ENCODE measurements at regions not wholly inside any gene's neighbourhood (a gene's known extent, or its start where the extent isn't known, plus 50 kb on each side); places are given as distances from the start of the nearest gene placed in this dataset.

DNA sequence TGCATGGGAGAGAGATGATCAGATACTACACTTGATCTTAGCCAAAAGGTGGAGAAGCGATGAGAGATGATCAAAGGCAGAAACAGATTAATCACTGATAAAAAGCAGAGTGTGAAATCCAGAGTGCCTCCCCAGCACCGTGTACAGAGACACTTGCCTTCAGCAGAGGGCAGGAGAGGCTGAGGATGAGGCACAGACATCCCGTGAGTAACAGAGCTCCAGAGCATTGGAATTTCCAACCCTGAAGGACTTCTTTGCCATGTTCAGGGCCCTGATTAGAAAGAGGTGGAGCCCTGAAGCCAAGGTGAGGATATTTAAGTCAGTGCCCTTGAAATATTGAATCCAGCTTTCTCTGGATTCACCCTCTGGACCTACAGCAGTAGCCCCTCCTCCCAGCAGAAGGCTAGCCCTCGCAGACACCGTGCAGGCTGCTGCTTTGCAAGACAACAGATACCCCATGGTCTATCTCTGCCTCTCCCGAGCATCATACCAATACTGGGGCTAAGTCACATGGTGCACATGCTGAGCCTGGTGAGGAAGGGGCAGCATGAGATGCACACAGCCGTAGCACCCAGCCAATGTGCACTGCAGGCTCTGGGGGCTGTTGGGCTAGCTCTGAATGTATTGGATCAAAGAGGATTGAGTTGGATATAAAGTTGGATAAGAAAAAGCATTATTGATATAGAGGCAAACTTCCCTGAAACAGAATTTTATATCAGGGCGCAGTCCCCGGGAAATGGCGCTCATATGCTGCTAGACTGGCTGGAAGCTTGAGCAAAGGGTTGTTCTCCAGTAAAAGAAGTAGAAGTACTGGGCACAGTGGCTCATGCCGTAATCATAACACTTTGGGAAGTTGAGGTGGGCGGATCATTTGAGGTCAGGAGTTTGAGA, 200.3 kb upstream of the B3GAT1 start (continued):
- TF ChIP-seq, protein P1, sequence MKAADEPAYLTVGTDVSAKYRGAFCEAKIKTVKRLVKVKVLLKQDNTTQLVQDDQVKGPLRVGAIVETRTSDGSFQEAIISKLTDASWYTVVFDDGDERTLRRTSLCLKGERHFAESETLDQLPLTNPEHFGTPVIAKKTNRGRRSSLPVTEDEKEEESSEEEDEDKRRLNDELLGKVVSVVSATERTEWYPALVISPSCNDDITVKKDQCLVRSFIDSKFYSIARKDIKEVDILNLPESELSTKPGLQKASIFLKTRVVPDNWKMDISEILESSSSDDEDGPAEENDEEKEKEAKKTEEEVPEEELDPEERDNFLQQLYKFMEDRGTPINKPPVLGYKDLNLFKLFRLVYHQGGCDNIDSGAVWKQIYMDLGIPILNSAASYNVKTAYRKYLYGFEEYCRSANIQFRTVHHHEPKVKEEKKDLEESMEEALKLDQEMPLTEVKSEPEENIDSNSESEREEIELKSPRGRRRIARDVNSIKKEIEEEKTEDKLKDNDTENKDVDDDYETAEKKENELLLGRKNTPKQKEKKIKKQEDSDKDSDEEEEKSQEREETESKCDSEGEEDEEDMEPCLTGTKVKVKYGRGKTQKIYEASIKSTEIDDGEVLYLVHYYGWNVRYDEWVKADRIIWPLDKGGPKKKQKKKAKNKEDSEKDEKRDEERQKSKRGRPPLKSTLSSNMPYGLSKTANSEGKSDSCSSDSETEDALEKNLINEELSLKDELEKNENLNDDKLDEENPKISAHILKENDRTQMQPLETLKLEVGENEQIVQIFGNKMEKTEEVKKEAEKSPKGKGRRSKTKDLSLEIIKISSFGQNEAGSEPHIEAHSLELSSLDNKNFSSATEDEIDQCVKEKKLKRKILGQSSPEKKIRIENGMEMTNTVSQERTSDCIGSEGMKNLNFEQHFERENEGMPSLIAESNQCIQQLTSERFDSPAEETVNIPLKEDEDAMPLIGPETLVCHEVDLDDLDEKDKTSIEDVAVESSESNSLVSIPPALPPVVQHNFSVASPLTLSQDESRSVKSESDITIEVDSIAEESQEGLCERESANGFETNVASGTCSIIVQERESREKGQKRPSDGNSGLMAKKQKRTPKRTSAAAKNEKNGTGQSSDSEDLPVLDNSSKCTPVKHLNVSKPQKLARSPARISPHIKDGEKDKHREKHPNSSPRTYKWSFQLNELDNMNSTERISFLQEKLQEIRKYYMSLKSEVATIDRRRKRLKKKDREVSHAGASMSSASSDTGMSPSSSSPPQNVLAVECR (CRISPR knock-in tag; IDR thresholded peaks at IDR 0.05; ENCODE audit: borderline replicate concordance): no peak
- TF ChIP-seq ZNF136 (CRISPR knock-in tag; IDR thresholded peaks at IDR 0.05; ENCODE audit: low read depth): no peak
- TF ChIP-seq ZKSCAN8 (CRISPR knock-in tag; IDR thresholded peaks at IDR 0.05; ENCODE audit: borderline replicate concordance): no peak
- no peak for TF ChIP-seq ZNF607 (CRISPR knock-in tag; IDR thresholded peaks at IDR 0.05; ENCODE audit: borderline replicate concordance)

DNA sequence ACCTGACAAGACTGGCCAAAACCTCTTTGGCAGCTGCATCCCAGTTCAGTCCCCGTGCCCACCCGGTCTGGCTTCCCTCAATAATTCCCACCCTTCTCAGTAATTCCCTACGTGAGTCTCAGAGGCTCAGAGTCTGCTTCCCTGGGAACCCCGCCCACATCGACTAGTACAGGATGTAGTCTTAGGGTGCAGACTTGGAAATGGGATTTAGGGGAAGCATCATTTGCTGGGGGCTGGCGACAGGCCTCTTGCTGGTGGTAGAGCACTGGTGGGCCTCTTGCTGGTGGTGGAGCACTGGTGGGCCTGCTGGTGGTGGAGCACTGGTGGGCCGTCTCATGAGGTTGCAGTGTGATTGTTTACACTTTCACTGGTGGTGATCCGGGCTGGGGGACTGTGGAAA, 199.5 kb upstream of the B3GAT1 start:
- H3K27ac ChIP-seq (ENCODE audit: extremely low read length, insufficient read depth, low read length): no peak overlapping the region
- no peaks in the 10 kb centered on the region for H3K79me2 ChIP-seq (ENCODE audit: insufficient read depth, low read length)
- ATAC-seq (no peak), DNase-seq (ENCODE audit: low spot score) (no peak), FAIRE-seq (no peak)
- ChIA-PET POLR2A (no interaction called here), CTCF (ENCODE audit: low intra/inter-chr PET ratio, low total read pairs) (no interaction called here)
- no peaks in the 10 kb centered on the region for H3K4me1 ChIP-seq (ENCODE audit: insufficient read depth, low read length)
- 3% methylated on average over 7 of the region's 8 CpGs for WGBS (ENCODE audit: low lambda C conversion rate)
- H3K36me3 ChIP-seq (replicated peaks in 1 of 2; ENCODE audit: control insufficient read depth in 1 of 2, insufficient read depth in 2 of 2, low read length in 2 of 2): no peaks in the 10 kb centered on the region
- no peaks in the 10 kb centered on the region for H3K9me3 ChIP-seq (ENCODE audit: low read length)
- H2AFZ ChIP-seq (ENCODE audit: low read length): no peak overlapping the region
- H3K27me3 ChIP-seq (ENCODE audit: control insufficient read depth in 1 of 2, insufficient read depth in 2 of 2, low read length in 2 of 2): peaks cover 1 to 41% of the 10 kb centered on the region in 2 experiments; a peak in 4 of 5 replicates
- no peak overlapping the region for H3K9ac ChIP-seq (ENCODE audit: insufficient read depth, low read depth, low read length)
- H3K4me3 ChIP-seq (replicated peaks in 1 of 3; ENCODE audit: insufficient read depth in 1 of 3, low read depth in 2 of 3, low read length in 3 of 3): no peak overlapping the region
- H4K20me1 ChIP-seq (ENCODE audit: insufficient read depth, low read length): no peaks in the 10 kb centered on the region
- H3K4me2 ChIP-seq (ENCODE audit: low read depth, low read length): no peak overlapping the region
- no TSS peak for BruUV-seq (replicated peaks)
- in situ Hi-C loops (cut with HindIII; ENCODE audit: extremely low pct_ligation_motif_present, low pct_unique_long_range_greater_than_20kb) (no loop called here), intact Hi-C loops (cut with micrococcal nuclease; ENCODE audit: unreplicated experiment) (no loop called here)
- TF ChIP-seq, protein P2, sequence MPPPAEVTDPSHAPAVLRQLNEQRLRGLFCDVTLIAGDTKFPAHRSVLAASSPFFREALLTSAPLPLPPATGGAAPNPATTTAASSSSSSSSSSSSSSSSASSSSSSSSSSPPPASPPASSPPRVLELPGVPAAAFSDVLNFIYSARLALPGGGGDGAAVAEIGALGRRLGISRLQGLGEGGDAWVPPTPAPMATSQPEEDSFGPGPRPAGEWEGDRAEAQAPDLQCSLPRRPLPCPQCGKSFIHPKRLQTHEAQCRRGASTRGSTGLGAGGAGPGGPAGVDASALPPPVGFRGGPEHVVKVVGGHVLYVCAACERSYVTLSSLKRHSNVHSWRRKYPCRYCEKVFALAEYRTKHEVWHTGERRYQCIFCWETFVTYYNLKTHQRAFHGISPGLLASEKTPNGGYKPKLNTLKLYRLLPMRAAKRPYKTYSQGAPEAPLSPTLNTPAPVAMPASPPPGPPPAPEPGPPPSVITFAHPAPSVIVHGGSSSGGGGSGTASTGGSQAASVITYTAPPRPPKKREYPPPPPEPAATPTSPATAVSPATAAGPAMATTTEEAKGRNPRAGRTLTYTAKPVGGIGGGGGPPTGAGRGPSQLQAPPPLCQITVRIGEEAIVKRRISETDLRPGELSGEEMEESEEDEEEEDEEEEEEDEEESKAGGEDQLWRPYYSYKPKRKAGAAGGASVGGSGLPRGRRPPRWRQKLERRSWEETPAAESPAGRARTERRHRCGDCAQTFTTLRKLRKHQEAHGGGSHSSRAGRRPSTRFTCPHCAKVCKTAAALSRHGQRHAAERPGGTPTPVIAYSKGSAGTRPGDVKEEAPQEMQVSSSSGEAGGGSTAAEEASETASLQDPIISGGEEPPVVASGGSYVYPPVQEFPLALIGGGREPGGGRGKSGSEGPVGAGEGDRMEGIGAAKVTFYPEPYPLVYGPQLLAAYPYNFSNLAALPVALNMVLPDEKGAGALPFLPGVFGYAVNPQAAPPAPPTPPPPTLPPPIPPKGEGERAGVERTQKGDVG (CRISPR knock-in tag; IDR thresholded peaks at IDR 0.05; ENCODE audit: borderline replicate concordance): no peak
- TF ChIP-seq RBFOX2 (IDR thresholded peaks at IDR 0.05; ENCODE audit: low read depth, low read length): no peak
- TF ChIP-seq, protein P3, sequence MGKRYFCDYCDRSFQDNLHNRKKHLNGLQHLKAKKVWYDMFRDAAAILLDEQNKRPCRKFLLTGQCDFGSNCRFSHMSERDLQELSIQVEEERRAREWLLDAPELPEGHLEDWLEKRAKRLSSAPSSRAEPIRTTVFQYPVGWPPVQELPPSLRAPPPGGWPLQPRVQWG (CRISPR knock-in tag; IDR thresholded peaks at IDR 0.05; ENCODE audit: borderline replicate concordance, low read depth): no peak
- no peak for TF ChIP-seq MXI1 (IDR thresholded peaks at IDR 0.05; ENCODE audit: borderline replicate concordance, low read depth, low read length)
- TF ChIP-seq PRMT3 (CRISPR knock-in tag; IDR thresholded peaks at IDR 0.05; ENCODE audit: borderline replicate concordance, low read depth): no peak
- TF ChIP-seq ZNF30 (CRISPR knock-in tag; IDR thresholded peaks at IDR 0.05): no peak
- TF ChIP-seq, protein P4, sequence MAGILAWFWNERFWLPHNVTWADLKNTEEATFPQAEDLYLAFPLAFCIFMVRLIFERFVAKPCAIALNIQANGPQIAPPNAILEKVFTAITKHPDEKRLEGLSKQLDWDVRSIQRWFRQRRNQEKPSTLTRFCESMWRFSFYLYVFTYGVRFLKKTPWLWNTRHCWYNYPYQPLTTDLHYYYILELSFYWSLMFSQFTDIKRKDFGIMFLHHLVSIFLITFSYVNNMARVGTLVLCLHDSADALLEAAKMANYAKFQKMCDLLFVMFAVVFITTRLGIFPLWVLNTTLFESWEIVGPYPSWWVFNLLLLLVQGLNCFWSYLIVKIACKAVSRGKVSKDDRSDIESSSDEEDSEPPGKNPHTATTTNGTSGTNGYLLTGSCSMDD (CRISPR knock-in tag; IDR thresholded peaks at IDR 0.05): no peak
- no peak for TF ChIP-seq ZZZ3 (CRISPR knock-in tag; IDR thresholded peaks at IDR 0.05; ENCODE audit: borderline replicate concordance)
- no peak for TF ChIP-seq ZNF124 (CRISPR knock-in tag; IDR thresholded peaks at IDR 0.05)
